ENCODE measurements at regions not wholly inside any gene's neighbourhood (a gene's known extent, or its start where the extent isn't known, plus 50 kb on each side); places are given as distances from the start of the nearest gene placed in this dataset.

GRCh38 chr4:153884325-153884724, 95.4 kb upstream of the SFRP2 start:
- TF ChIP-seq CTCF (IDR thresholded peaks at IDR 0.05) (no peak), POLR2A (IDR thresholded peaks at IDR 0.05) (no peak)
